Activated CD4-positive, alpha-beta T cell treated with anti-CD3 and anti-CD28 coated beads, Interleukin-2, amount 10 ng/mL, durations not matched to agents 24 days and 14 days (primary cell): ENCODE measurements at regions not wholly inside any gene's neighbourhood (a gene's known extent, or its start where the extent isn't known, plus 50 kb on each side); places are given as distances from the start of the nearest gene placed in this dataset.
"Not testable (repeated sequence)": the region's sequence is repeated elsewhere in the genome, so short reads cannot be mapped to it uniquely, and the experiment has no call there.

ENCODE experiments used
- DNase-seq: peaks from one replicate; pipeline ENCODE4 v3.0.0; 2022
- H3K27ac Mint-ChIP-seq: one replicate; pipeline ENCODE4 v1.8.0; 2022; ENCODE audit warnings: mild to moderate bottlenecking, mixed read lengths
- H3K27me3 Mint-ChIP-seq: one replicate; pipeline ENCODE4 v1.8.0; 2022; ENCODE audit warnings: mixed read lengths
- H3K36me3 Mint-ChIP-seq: one replicate; pipeline ENCODE4 v1.8.0; 2022; ENCODE audit warnings: low read depth, mild to moderate bottlenecking, mixed read lengths
- H3K4me1 Mint-ChIP-seq: one replicate; pipeline ENCODE4 v1.8.0; 2021; ENCODE audit warnings: mixed read lengths
- H3K4me3 Mint-ChIP-seq: one replicate; pipeline ENCODE4 v1.8.0; 2022; ENCODE audit warnings: mild to moderate bottlenecking, moderate library complexity, mixed read lengths
- H3K9me3 Mint-ChIP-seq: one replicate; pipeline ENCODE4 v1.8.0; 2021; ENCODE audit warnings: mixed read lengths
- intact Hi-C: fragments of 100-400 bp; cut with micrococcal nuclease; formaldehyde crosslinking; loops from one replicate; pipeline ENCODE4 v1.15.1; 2023

GRCh38 chr5:34412736-34413135 is 243.4 kb upstream of the RAI14 start:
- no peaks in the 10 kb centered on the region for H3K9me3 Mint-ChIP-seq
- intact Hi-C loops, result no loop called here
- no peak overlapping the region for H3K27ac Mint-ChIP-seq
- no peaks in the 10 kb centered on the region for H3K36me3 Mint-ChIP-seq
- H3K27me3 Mint-ChIP-seq, result peaks cover 5% of the 10 kb centered on the region
- H3K4me3 Mint-ChIP-seq, result no peak overlapping the region
- H3K4me1 Mint-ChIP-seq, result peaks cover 2% of the 10 kb centered on the region
- no peak for DNase-seq

GRCh38 chr5:34415559-34416198 is 240.4 kb upstream of the RAI14 start:
- DNase-seq, result no peak
- H3K36me3 Mint-ChIP-seq, result no peaks in the 10 kb centered on the region
- no peaks in the 10 kb centered on the region for H3K9me3 Mint-ChIP-seq
- peaks cover 2% of the 10 kb centered on the region for H3K4me1 Mint-ChIP-seq
- peaks cover 5% of the 10 kb centered on the region for H3K27me3 Mint-ChIP-seq
- intact Hi-C loops, result no loop called here
- H3K27ac Mint-ChIP-seq, result no peak overlapping the region
- H3K4me3 Mint-ChIP-seq, result no peak overlapping the region

GRCh38 chr5:34416501-34417008 is 239.6 kb upstream of the RAI14 start:
- Mint-ChIP-seq H3K4me1 (peaks cover 2% of the 10 kb centered on the region), H3K36me3 (no peaks in the 10 kb centered on the region), H3K27ac (no peak overlapping the region), H3K4me3 (no peak overlapping the region), H3K27me3 (peaks cover 5% of the 10 kb centered on the region), H3K9me3 (no peaks in the 10 kb centered on the region)
- intact Hi-C loops, result no loop called here
- no peak for DNase-seq

GRCh38 chr5:34420191-34420590 is 235.9 kb upstream of the RAI14 start:
- H3K4me1 Mint-ChIP-seq, H3K9me3 Mint-ChIP-seq, intact Hi-C loops, H3K36me3 Mint-ChIP-seq, H3K4me3 Mint-ChIP-seq, DNase-seq, H3K27ac Mint-ChIP-seq, H3K27me3 Mint-ChIP-seq: not testable (repeated sequence)

- intact Hi-C loops, result no loop called here
- no peak for DNase-seq
- no peaks in the 10 kb centered on the region for H3K9me3 Mint-ChIP-seq
- no peak overlapping the region for H3K27ac Mint-ChIP-seq
- no peaks in the 10 kb centered on the region for H3K36me3 Mint-ChIP-seq
- H3K4me1 Mint-ChIP-seq, result no peaks in the 10 kb centered on the region
- H3K27me3 Mint-ChIP-seq, result no peaks in the 10 kb centered on the region
- no peak overlapping the region for H3K4me3 Mint-ChIP-seq
Measured at GRCh38 chr5:34436761-34437501, 219.2 kb upstream of the RAI14 start.

- Mint-ChIP-seq H3K4me3 (no peak overlapping the region), H3K9me3 (no peaks in the 10 kb centered on the region), H3K4me1 (no peaks in the 10 kb centered on the region), H3K36me3 (no peaks in the 10 kb centered on the region), H3K27me3 (no peaks in the 10 kb centered on the region), H3K27ac (no peak overlapping the region)
- no peak for DNase-seq
- intact Hi-C loops, result no loop called here
Measured at GRCh38 chr5:34439601-34440000, 216.5 kb upstream of the RAI14 start.

- H3K4me1 Mint-ChIP-seq, H3K27ac Mint-ChIP-seq, H3K36me3 Mint-ChIP-seq, H3K4me3 Mint-ChIP-seq, intact Hi-C loops, H3K27me3 Mint-ChIP-seq, H3K9me3 Mint-ChIP-seq, DNase-seq: not testable (repeated sequence)
Measured at GRCh38 chr5:34441767-34442166, 214.4 kb upstream of the RAI14 start.

GRCh38 chr5:34447424-34447823 is 208.7 kb upstream of the RAI14 start:
- intact Hi-C loops, result no loop called here
- Mint-ChIP-seq H3K27ac (no peak overlapping the region), H3K4me3 (no peak overlapping the region), H3K27me3 (peaks cover 8% of the 10 kb centered on the region), H3K36me3 (no peaks in the 10 kb centered on the region), H3K9me3 (no peaks in the 10 kb centered on the region), H3K4me1 (no peaks in the 10 kb centered on the region)
- no peak for DNase-seq

- H3K4me3 Mint-ChIP-seq, result no peak overlapping the region
- H3K4me1 Mint-ChIP-seq, result no peaks in the 10 kb centered on the region
- H3K9me3 Mint-ChIP-seq, result no peaks in the 10 kb centered on the region
- intact Hi-C loops, result no loop called here
- no peak overlapping the region for H3K27ac Mint-ChIP-seq
- peaks cover 10% of the 10 kb centered on the region for H3K27me3 Mint-ChIP-seq
- no peaks in the 10 kb centered on the region for H3K36me3 Mint-ChIP-seq
- DNase-seq, result no peak
Measured at GRCh38 chr5:34449639-34450038, 206.5 kb upstream of the RAI14 start.

GRCh38 chr5:34450338-34450737 is 205.8 kb upstream of the RAI14 start:
- Mint-ChIP-seq H3K4me3 (no peak overlapping the region), H3K9me3 (no peaks in the 10 kb centered on the region), H3K36me3 (no peaks in the 10 kb centered on the region), H3K4me1 (no peaks in the 10 kb centered on the region), H3K27me3 (peaks cover 10% of the 10 kb centered on the region), H3K27ac (no peak overlapping the region)
- intact Hi-C loops, result no loop called here
- no peak for DNase-seq

- H3K36me3 Mint-ChIP-seq, result no peaks in the 10 kb centered on the region
- intact Hi-C loops, result no loop called here
- no peaks in the 10 kb centered on the region for H3K9me3 Mint-ChIP-seq
- H3K4me3 Mint-ChIP-seq, result no peak overlapping the region
- H3K4me1 Mint-ChIP-seq, result no peaks in the 10 kb centered on the region
- no peak overlapping the region for H3K27ac Mint-ChIP-seq
- peaks cover 5% of the 10 kb centered on the region for H3K27me3 Mint-ChIP-seq
- no peak for DNase-seq
Measured at GRCh38 chr5:34452170-34452828, 203.8 kb upstream of the RAI14 start.

GRCh38 chr5:34455098-34455497 is 201.0 kb upstream of the RAI14 start:
- Mint-ChIP-seq H3K27me3 (peaks cover 5% of the 10 kb centered on the region), H3K9me3 (no peaks in the 10 kb centered on the region), H3K27ac (no peak overlapping the region), H3K4me1 (no peaks in the 10 kb centered on the region), H3K4me3 (no peak overlapping the region), H3K36me3 (no peaks in the 10 kb centered on the region)
- DNase-seq, result no peak
- intact Hi-C loops, result no loop called here

GRCh38 chr5:34459908-34460307 is 196.2 kb upstream of the RAI14 start:
- DNase-seq, result no peak
- peaks cover 14% of the 10 kb centered on the region for H3K9me3 Mint-ChIP-seq
- H3K27me3 Mint-ChIP-seq, result peaks cover 4% of the 10 kb centered on the region
- no peak overlapping the region for H3K4me3 Mint-ChIP-seq
- H3K4me1 Mint-ChIP-seq, result peaks cover 1% of the 10 kb centered on the region
- no peaks in the 10 kb centered on the region for H3K36me3 Mint-ChIP-seq
- no peak overlapping the region for H3K27ac Mint-ChIP-seq
- intact Hi-C loops, result loop anchor here (10.0 kb wide), 1 partner anchor 1025 kb away; no protein-coding TSS in a partner anchor

GRCh38 chr5:34460496-34460895 is 195.6 kb upstream of the RAI14 start:
- DNase-seq, result no peak
- Mint-ChIP-seq H3K4me1 (peaks cover 3% of the 10 kb centered on the region), H3K36me3 (no peaks in the 10 kb centered on the region), H3K27me3 (peaks cover 5% of the 10 kb centered on the region), H3K9me3 (peaks cover 14% of the 10 kb centered on the region), H3K4me3 (no peak overlapping the region), H3K27ac (no peak overlapping the region)
- intact Hi-C loops, result loop anchor here (10.0 kb wide), 1 partner anchor 1026 kb away; no protein-coding TSS in a partner anchor
